Keratinocyte (primary cell): ENCODE measurements at regions not wholly inside any gene's neighbourhood (a gene's known extent, or its start where the extent isn't known, plus 50 kb on each side); places are given as distances from the start of the nearest gene placed in this dataset.

ENCODE experiments used
- DNase-seq: peaks from one replicate; pipeline ENCODE4 v3.0.0-alpha.2; 2011; ENCODE audit warnings: low read depth, missing footprints, low spot score
- FAIRE-seq: peaks from 2 replicates; lab custom pipeline; 2011; peaks lifted over from hg19 to GRCh38; lab: Jason Lieb, UNC
- H2AFZ ChIP-seq: 2 replicates; pipeline ENCODE4 v1.6.0; 2012; ENCODE audit warnings: low read length, control low read depth, inconsistent platforms; ENCODE audit not compliant: control insufficient read depth
- H3K27ac ChIP-seq: 2 replicates; pipeline ENCODE4 v1.5.1; 2011; ENCODE audit warnings: low read length; ENCODE audit not compliant: control insufficient read depth, insufficient read depth
- H3K27me3 ChIP-seq: 3 replicates; pipeline ENCODE4 v1.6.0; 2011; ENCODE audit warnings: low read length; ENCODE audit not compliant: control insufficient read depth, insufficient read depth; ENCODE audit errors: extremely low read depth
- H3K36me3 ChIP-seq, 2 experiments: 2 replicates in 1 of 2; 3 replicates in 1 of 2; pipeline ENCODE4 v1.5.1; 2011; ENCODE audit warnings: low read length in 2 of 2, mild to moderate bottlenecking in 1 of 2; ENCODE audit not compliant: control insufficient read depth in 2 of 2, insufficient read depth in 2 of 2; ENCODE audit errors: extremely low read depth in 1 of 2
- H3K4me1 ChIP-seq: 3 replicates; pipeline ENCODE4 v1.5.1; 2011; ENCODE audit warnings: low read length; ENCODE audit not compliant: control insufficient read depth, insufficient read depth; ENCODE audit errors: extremely low read depth
- H3K4me2 ChIP-seq: 3 replicates; pipeline ENCODE4 v1.6.0; 2011; ENCODE audit warnings: low read depth, low read length; ENCODE audit not compliant: control insufficient read depth, insufficient read depth; ENCODE audit errors: extremely low read depth
- H3K4me3 ChIP-seq, 3 experiments: fragments of 200-600 bp in 1 of 3; sonication (generic) in 1 of 3; 2 replicates in 2 of 3; 3 replicates in 1 of 3; pipeline ENCODE4 v1.5.1; 2011 to 2016; ENCODE audit warnings: low read length in 3 of 3, mild to moderate bottlenecking in 3 of 3, control low read depth in 2 of 3, inconsistent platforms in 1 of 3, low read depth in 1 of 3, mixed read lengths in 1 of 3, mixed run types in 1 of 3, moderate library complexity in 1 of 3; ENCODE audit not compliant: control insufficient read depth in 2 of 3, insufficient read depth in 2 of 3; ENCODE audit errors: extremely low read depth in 1 of 3
- H3K79me2 ChIP-seq: 2 replicates; pipeline ENCODE4 v1.6.0; 2012; ENCODE audit warnings: low read length; ENCODE audit not compliant: control insufficient read depth, insufficient read depth
- H3K9ac ChIP-seq: 3 replicates; pipeline ENCODE4 v1.6.0; 2011; ENCODE audit warnings: low read length; ENCODE audit not compliant: control insufficient read depth, insufficient read depth; ENCODE audit errors: extremely low read depth
- H3K9me1 ChIP-seq: 3 replicates; pipeline ENCODE4 v1.6.0; 2011; ENCODE audit warnings: low read length; ENCODE audit not compliant: control insufficient read depth, insufficient read depth; ENCODE audit errors: extremely low read depth
- H3K9me3 ChIP-seq: 2 replicates; pipeline ENCODE4 v1.5.1; 2012; ENCODE audit warnings: low read depth, low read length; ENCODE audit not compliant: control insufficient read depth
- H4K20me1 ChIP-seq: 3 replicates; pipeline ENCODE4 v1.6.0; 2011; ENCODE audit warnings: low read length; ENCODE audit not compliant: control insufficient read depth, insufficient read depth; ENCODE audit errors: extremely low read depth
- CTCF ChIP-seq, 3 experiments: IDR thresholded peaks in 1 of 3; conservative IDR thresholded peaks in 1 of 3; optimal IDR thresholded peaks in 1 of 3; 2 replicates in 2 of 3; 3 replicates in 1 of 3; pipeline versions ENCODE3 to v1.5.1; 2011; ENCODE audit warnings: low read length in 3 of 3, mild to moderate bottlenecking in 3 of 3, moderate library complexity in 2 of 3, control low read depth in 1 of 3, inconsistent platforms in 1 of 3; ENCODE audit not compliant: insufficient read depth in 2 of 3; ENCODE audit errors: extremely low read depth in 1 of 3
- EZH2 ChIP-seq: IDR thresholded peaks from one replicate; pipeline ENCODE4 v1.6.1; 2012; ENCODE audit warnings: inconsistent platforms, mild to moderate bottlenecking, low read length, moderate library complexity
- dilution Hi-C: fragments of 300-500 bp; cut with MboI; formaldehyde crosslinking; loops from one replicate; pipeline ENCODE4 v1.7.0; 2020; ENCODE audit warnings: low sequenced_read_pairs; ENCODE audit not compliant: extremely low pct_ligation_motif_present

DNA sequence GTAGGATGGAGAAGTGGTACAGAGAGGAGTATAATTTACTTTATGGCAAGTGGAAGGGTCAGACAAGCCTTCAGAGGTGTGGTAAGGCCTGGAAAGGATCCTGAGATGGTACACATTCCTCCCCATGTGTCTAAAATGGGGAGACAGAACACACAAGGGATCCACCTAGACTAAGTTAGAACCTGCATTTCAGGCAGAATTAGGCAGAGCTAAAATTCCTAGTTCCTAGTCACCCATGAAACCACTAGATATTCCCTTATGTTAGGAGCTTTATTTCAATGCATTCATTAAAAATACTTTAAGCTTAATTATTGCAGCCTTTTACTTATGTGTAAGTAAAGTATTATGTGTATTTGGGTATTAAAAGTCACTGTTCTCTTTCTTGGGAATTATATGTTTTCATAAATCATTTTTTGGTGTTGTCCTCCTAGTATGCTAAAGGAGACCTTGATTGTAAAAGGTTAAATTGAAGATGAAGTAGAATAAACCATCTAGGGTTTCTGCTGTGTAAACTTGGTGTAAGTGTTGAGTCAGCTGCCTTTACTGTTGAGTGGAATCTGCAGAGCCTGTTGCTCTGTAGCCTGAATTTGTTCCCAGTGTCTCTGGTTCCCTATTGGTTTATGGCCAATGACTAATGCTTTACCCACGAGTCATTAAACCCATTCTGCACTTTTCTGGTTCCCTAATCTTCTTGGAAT lies 423.2 kb downstream of the ATP23 start:
- no peak overlapping the region for H3K27ac ChIP-seq
- TF ChIP-seq EZH2 (no peak), CTCF (optimal IDR thresholded peaks at IDR 0.05 in 1 of 3, IDR thresholded peaks at IDR 0.05 in 1 of 3, conservative IDR thresholded peaks at IDR 0.05 in 1 of 3; ENCODE audit: extremely low read depth in 1 of 3, insufficient read depth in 2 of 3, low read length in 3 of 3) (no peak)

DNA sequence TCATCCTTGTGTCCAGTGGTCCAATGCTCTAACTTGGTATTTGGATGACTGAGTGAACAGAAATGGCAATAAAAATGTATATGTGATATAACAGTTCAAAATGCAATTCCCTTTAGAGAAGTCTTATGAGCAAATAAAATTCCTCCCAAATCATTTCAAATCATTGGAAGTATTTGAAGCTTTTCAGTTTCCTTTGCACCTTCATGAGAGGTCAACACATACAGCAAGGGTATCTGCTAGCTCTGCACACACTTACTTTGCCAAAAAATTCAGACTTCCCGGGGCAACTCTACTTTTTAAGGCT lies 423.7 kb downstream of the ATP23 start:
- DNase-seq (no peak), FAIRE-seq (no peak)
- no peaks in the 10 kb centered on the region for H3K9me1 ChIP-seq
- peak overlapping the region; percentile 28 for H3K4me2 ChIP-seq
- H3K79me2 ChIP-seq = no peaks in the 10 kb centered on the region
- dilution Hi-C loops = no loop called here
- no peak for TF ChIP-seq EZH2
- no peak for TF ChIP-seq CTCF (optimal IDR thresholded peaks at IDR 0.05 in 1 of 3, IDR thresholded peaks at IDR 0.05 in 1 of 3, conservative IDR thresholded peaks at IDR 0.05 in 1 of 3; ENCODE audit: extremely low read depth in 1 of 3, insufficient read depth in 2 of 3, low read length in 3 of 3)
- no peaks in the 10 kb centered on the region for H3K27me3 ChIP-seq
- no peaks in the 10 kb centered on the region for H3K9me3 ChIP-seq
- no peak overlapping the region for H3K9ac ChIP-seq
- no peaks in the 10 kb centered on the region for H4K20me1 ChIP-seq
- no peaks in the 10 kb centered on the region for H3K36me3 ChIP-seq
- no peak overlapping the region for H3K27ac ChIP-seq
- H3K4me1 ChIP-seq = peaks cover 24% of the 10 kb centered on the region
- H2AFZ ChIP-seq = no peak overlapping the region
- no peak overlapping the region for H3K4me3 ChIP-seq

More for the DNA sequence above, 423.2 kb downstream of the ATP23 start:
- Histone ChIP-seq H3K9me1 (no peaks in the 10 kb centered on the region), H2AFZ (no peak overlapping the region), H3K9ac (no peak overlapping the region), H3K4me3 (no peak overlapping the region), H3K4me2 (peak overlapping the region; percentile 28), H3K9me3 (no peaks in the 10 kb centered on the region), H3K36me3 (no peaks in the 10 kb centered on the region), H4K20me1 (no peaks in the 10 kb centered on the region), H3K4me1 (peaks cover 19% of the 10 kb centered on the region), H3K27me3 (no peaks in the 10 kb centered on the region), H3K79me2 (no peaks in the 10 kb centered on the region)
- dilution Hi-C loops = no loop called here
- FAIRE-seq (peak; percentile 93), DNase-seq (peak; percentile 36)
